ENCODE measurements at regions not wholly inside any gene's neighbourhood (a gene's known extent, or its start where the extent isn't known, plus 50 kb on each side); places are given as distances from the start of the nearest gene placed in this dataset.

GRCh38 chr14:104358528-104359300 lies 220.3 kb downstream of the KIF26A start:
- no peak for TF ChIP-seq CTCF (conservative IDR thresholded peaks at IDR 0.05 in 1 of 2, IDR thresholded peaks at IDR 0.05 in 1 of 2; ENCODE audit: low read depth in 1 of 2, low read length in 2 of 2)
- TF ChIP-seq EZH2 (IDR thresholded peaks at IDR 0.05; ENCODE audit: low read length, missing control alignments) = no peak
- Histone ChIP-seq H3K79me2 (ENCODE audit: control insufficient read depth, insufficient read depth, low read length) (no peaks in the 10 kb centered on the region), H3K4me1 (ENCODE audit: control insufficient read depth, extremely low read depth, insufficient read depth, low read length) (no peaks in the 10 kb centered on the region)

GRCh38 chr14:104359301-104359968 lies 220.1 kb upstream of the C14orf180 start:
- no peak for DNase-seq (ENCODE audit: low read depth in 2 of 2)
- H3K36me3 ChIP-seq (ENCODE audit: control insufficient read depth, insufficient read depth, low read length) = no peaks in the 10 kb centered on the region
- H3K4me3 ChIP-seq (replicated peaks in 1 of 4; ENCODE audit: control extremely low read depth in 1 of 4, insufficient read depth in 1 of 4, low read depth in 3 of 4, low read length in 4 of 4) = no peak overlapping the region
- H3K79me2 ChIP-seq (ENCODE audit: control insufficient read depth, insufficient read depth, low read length) = no peaks in the 10 kb centered on the region
- H3K9me3 ChIP-seq (ENCODE audit: control insufficient read depth, insufficient read depth, low read depth, low read length) = no peaks in the 10 kb centered on the region
- H3K4me2 ChIP-seq (ENCODE audit: extremely low read depth, insufficient read depth, low read length) = no peak overlapping the region
- H4K20me1 ChIP-seq (ENCODE audit: control insufficient read depth, extremely low read depth, insufficient read depth, low read length) = no peaks in the 10 kb centered on the region
- H2AFZ ChIP-seq (ENCODE audit: low read length) = no peak overlapping the region
- H3K27me3 ChIP-seq (ENCODE audit: control insufficient read depth, insufficient read depth, low read length) = no peaks in the 10 kb centered on the region
- H3K4me1 ChIP-seq (ENCODE audit: control insufficient read depth, extremely low read depth, insufficient read depth, low read length) = no peaks in the 10 kb centered on the region
- no peak for TF ChIP-seq CTCF (conservative IDR thresholded peaks at IDR 0.05 in 1 of 2, IDR thresholded peaks at IDR 0.05 in 1 of 2; ENCODE audit: low read depth in 1 of 2, low read length in 2 of 2)
- no peak for TF ChIP-seq EZH2 (IDR thresholded peaks at IDR 0.05; ENCODE audit: low read length, missing control alignments)
- no peak overlapping the region for H3K27ac ChIP-seq (ENCODE audit: insufficient read depth, low read length)
- no peak overlapping the region for H3K9ac ChIP-seq (ENCODE audit: insufficient read depth, low read length)

More at GRCh38 chr14:104358528-104359300, 220.3 kb downstream of the KIF26A start:
- DNase-seq (ENCODE audit: low read depth in 2 of 2) = no peak
- Histone ChIP-seq H3K4me3 (replicated peaks in 1 of 4; ENCODE audit: control extremely low read depth in 1 of 4, insufficient read depth in 1 of 4, low read depth in 3 of 4, low read length in 4 of 4) (no peak overlapping the region), H3K9me3 (ENCODE audit: control insufficient read depth, insufficient read depth, low read depth, low read length) (no peaks in the 10 kb centered on the region), H3K4me2 (ENCODE audit: extremely low read depth, insufficient read depth, low read length) (no peak overlapping the region), H3K27ac (ENCODE audit: insufficient read depth, low read length) (no peak overlapping the region), H3K9ac (ENCODE audit: insufficient read depth, low read length) (no peak overlapping the region), H2AFZ (ENCODE audit: low read length) (no peak overlapping the region), H4K20me1 (ENCODE audit: control insufficient read depth, extremely low read depth, insufficient read depth, low read length) (no peaks in the 10 kb centered on the region), H3K27me3 (ENCODE audit: control insufficient read depth, insufficient read depth, low read length) (no peaks in the 10 kb centered on the region), H3K36me3 (ENCODE audit: control insufficient read depth, insufficient read depth, low read length) (no peaks in the 10 kb centered on the region)

GRCh38 chr14:104359969-104360442 lies 219.6 kb upstream of the C14orf180 start:
- Histone ChIP-seq H3K36me3 (ENCODE audit: control insufficient read depth, insufficient read depth, low read length) (no peaks in the 10 kb centered on the region), H3K9me3 (ENCODE audit: control insufficient read depth, insufficient read depth, low read depth, low read length) (no peaks in the 10 kb centered on the region), H3K27ac (ENCODE audit: insufficient read depth, low read length) (no peak overlapping the region), H3K9ac (ENCODE audit: insufficient read depth, low read length) (no peak overlapping the region), H3K79me2 (ENCODE audit: control insufficient read depth, insufficient read depth, low read length) (no peaks in the 10 kb centered on the region), H3K4me2 (ENCODE audit: extremely low read depth, insufficient read depth, low read length) (no peak overlapping the region), H3K4me1 (ENCODE audit: control insufficient read depth, extremely low read depth, insufficient read depth, low read length) (no peaks in the 10 kb centered on the region), H3K27me3 (ENCODE audit: control insufficient read depth, insufficient read depth, low read length) (no peaks in the 10 kb centered on the region), H2AFZ (ENCODE audit: low read length) (no peak overlapping the region), H3K4me3 (replicated peaks in 1 of 4; ENCODE audit: control extremely low read depth in 1 of 4, insufficient read depth in 1 of 4, low read depth in 3 of 4, low read length in 4 of 4) (no peak overlapping the region), H4K20me1 (ENCODE audit: control insufficient read depth, extremely low read depth, insufficient read depth, low read length) (no peaks in the 10 kb centered on the region)
- DNase-seq (ENCODE audit: low read depth in 2 of 2) = no peak
- TF ChIP-seq EZH2 (IDR thresholded peaks at IDR 0.05; ENCODE audit: low read length, missing control alignments) (no peak), CTCF (conservative IDR thresholded peaks at IDR 0.05 in 1 of 2, IDR thresholded peaks at IDR 0.05 in 1 of 2; ENCODE audit: low read depth in 1 of 2, low read length in 2 of 2) (no peak)
